Right kidney (tissue), 1 donor: ENCODE measurements at regions not wholly inside any gene's neighbourhood (a gene's known extent, or its start where the extent isn't known, plus 50 kb on each side); places are given as distances from the start of the nearest gene placed in this dataset.
"Not testable (repeated sequence)": the region's sequence is repeated elsewhere in the genome, so short reads cannot be mapped to it uniquely, and the experiment has no call there.

Experiments
- DNase-seq: peaks from one replicate; pipeline ENCODE4 v3.0.0-alpha.2; 2016

GRCh38 chr4:12679217-12679616 lies 804.9 kb downstream of the RAB28 start:
- no peak for DNase-seq

DNA sequence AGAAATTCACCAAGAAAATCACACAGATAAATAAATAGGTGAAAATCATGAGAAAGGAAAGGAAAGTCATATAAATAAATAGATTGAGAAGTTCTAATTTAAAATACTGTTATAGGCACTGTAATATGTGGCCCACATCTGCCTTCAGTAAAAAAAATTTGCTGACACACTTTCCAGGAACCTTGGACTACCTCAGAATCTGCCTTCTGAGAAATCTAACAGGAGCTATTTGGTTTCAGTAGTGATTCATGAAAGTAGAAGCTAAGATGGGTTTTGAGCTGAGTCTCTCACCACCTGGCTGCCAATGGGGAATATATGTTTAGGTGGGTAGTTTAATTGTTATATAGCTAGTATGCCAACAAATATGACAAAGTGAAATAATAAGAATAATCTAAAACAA lies 810.0 kb downstream of the RAB28 start:
- DNase-seq, result no peak

DNA sequence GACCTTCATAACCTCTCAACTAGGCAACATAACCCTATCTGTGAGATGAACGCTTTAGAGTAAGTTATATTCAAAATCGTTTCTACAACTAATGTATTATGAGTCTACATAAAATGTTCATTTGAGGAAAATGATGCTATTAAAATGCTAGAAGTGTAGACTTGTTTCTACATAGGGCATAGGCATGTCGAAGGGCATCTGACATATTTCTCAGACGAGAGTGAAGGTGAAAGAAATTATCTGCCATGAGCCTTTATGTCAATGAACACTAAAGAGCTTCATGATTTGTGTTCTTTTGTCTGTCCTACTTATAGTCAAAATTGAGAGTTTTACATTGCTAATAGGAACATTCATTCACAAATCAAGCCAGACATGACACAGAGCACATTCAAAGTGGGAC lies 811.8 kb downstream of the RAB28 start:
- no peak for DNase-seq

DNA sequence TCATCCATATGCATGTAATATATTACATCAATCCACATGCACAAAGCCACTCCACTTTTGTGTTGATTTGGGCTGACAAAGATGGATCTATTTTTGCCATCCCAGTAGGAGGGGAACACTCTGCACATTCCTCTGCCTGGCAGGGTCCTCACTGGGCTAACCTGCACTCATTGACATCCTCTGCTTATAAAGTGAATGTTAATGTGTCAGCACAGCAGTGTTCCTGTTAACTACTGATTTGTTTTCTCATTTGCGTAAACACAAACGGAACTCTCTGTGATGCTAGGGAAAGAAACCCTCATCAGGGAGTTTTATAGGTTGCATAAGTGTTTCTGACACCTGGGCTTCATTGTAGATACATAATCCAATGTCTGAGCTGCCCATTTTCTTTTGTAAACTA lies 826.0 kb downstream of the RAB28 start:
- no peak for DNase-seq

GRCh38 chr4:12651876-12652275 lies 832.3 kb downstream of the RAB28 start:
- no peak for DNase-seq

DNA sequence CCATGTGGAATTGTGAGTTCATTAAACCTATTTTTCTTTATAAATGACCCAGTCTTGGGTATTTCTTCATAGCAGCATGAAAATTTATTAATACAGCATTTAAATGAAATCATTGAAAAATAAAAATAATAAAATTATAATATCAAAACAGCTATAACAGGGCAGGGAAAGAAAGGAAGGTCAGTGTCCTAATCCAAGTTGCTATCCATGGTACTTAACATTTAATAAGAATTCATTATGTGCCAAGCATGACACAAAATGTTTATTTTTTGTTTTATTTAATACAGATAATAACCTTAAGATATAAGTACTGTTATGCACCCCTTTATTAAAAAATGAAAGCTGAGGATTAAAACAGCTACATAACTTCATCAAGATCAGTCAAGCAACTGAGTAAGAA lies 838.4 kb downstream of the RAB28 start:
- DNase-seq, result no peak

- no peak for DNase-seq
These were observed 839.9 kb downstream of the RAB28 start for GRCh38 chr4:12644261-12644660.

DNA sequence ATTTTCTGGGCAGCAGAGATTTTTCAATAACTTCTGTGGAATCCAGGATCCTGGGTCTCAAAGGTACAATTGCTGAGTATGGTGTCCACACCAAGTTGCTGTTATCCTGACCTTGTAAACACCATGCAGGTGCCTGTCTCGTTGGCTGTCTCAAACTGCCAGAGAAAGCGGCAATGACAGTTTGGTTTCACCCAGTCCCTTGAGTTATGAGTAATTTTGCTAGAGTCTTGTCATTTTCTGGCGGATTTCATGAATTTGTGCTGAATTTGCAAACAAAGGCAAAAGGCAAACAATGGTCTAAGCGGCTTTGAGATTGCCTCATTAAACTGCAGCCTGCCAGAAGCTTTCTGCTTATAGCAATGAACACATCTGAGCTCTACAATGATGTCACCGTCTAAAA lies 847.9 kb downstream of the RAB28 start:
- DNase-seq, result no peak

GRCh38 chr4:12635629-12636028 lies 848.5 kb downstream of the RAB28 start:
- DNase-seq, result no peak

GRCh38 chr4:12633053-12633651 lies 851.0 kb downstream of the RAB28 start:
- peak; percentile 33 for DNase-seq

DNA sequence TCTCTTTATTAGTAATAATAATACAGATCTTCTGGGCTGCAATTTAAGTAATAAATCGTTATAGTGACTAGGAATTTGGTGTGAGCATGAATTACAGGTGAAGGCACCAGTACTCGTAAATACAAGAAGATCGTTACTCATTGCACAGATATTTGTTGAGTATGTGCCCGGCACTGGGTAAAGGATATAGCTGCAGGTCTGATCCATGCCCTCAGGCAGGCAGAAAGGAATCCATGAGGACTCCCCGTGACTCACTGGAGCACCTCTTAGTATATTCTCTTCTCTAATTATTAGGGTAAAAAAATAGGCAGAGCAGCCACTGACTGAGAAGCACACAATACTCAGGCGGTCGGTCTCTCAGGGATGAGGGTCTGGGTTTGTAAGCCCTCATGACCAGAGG lies 868.3 kb downstream of the RAB28 start:
- DNase-seq, result no peak

DNA sequence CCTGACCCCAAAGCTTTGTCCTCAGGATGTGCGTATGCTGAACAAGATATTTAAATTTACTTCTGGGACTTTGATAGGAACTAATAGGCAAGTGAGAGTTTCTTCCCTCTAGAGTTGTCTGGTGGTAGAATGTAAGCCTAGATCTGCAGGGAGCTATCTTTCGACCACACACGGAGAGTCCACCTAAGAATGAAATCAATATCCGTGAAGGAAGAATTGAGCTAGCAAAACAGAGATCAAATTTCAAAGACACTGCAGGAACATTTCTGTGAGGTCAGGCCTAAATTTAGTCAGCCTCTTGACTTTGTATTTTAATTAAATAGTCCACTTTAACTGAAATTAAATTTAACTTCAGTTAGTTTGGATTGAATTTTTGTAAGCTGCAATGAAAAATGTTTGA lies 871.3 kb downstream of the RAB28 start:
- DNase-seq, result no peak

GRCh38 chr4:12609212-12609875 lies 874.8 kb downstream of the RAB28 start:
- DNase-seq, result not testable (repeated sequence)

GRCh38 chr4:12595986-12596385 lies 888.2 kb downstream of the RAB28 start:
- no peak for DNase-seq

DNA sequence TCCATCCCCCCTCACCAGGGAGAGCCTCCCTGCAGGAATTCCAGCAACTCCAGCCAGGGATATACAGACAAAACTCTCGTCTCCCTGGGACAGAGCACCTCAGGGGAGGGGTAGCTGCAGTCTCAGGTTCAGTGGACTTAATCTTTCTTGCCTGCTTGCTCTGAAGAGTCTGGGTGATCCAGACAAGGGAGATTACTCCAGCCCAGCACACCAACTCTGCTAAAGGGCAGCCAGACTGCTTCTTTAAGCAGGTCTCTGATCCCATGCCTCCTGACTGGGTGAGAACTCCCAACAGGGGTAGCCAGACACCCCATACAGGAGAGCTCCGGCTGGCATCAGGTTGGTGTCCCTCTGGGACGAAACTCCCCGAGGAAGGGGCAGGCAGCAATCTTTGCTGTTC lies 888.7 kb downstream of the RAB28 start:
- DNase-seq, result no peak

- DNase-seq, result no peak
These were observed 895.6 kb downstream of the RAB28 start for GRCh38 chr4:12588582-12588981.

- no peak for DNase-seq
These were observed 897.7 kb downstream of the RAB28 start for GRCh38 chr4:12586242-12587006.

DNA sequence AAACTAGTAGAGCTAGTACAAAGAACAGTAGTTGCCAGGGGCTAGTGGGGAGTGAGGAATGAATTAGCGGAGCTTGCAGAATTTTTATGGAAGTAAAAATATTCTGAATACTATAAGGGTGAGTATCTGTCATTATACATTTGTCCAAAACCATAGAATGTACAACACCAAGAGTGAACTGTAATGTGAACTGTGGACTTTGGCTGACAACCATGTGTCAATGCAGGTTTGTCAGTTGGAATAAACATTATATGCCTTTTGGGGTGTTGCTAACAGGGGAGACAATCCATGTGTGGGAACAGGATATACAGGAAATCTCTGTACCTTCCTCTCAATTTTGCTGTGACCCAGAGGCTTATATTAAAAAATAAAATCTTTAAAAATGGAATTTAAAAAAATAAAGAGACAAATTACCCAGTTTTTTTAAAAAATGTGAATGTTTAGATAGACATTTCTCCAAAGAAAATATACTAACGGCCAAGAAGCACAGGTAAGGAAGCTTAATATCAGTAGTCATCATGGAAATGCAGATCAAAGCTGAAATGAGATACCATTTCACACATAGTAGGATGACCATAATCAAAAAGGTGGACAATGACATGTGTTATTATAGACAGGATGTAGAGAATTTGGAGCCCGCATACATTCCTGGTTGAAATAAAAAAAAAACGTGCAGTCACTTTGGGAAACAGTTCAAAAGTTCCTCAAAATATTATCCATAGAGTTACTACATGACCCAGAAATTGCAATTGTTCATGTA lies 899.8 kb downstream of the RAB28 start:
- no peak for DNase-seq

- no peak for DNase-seq
These were observed 900.9 kb downstream of the RAB28 start for GRCh38 chr4:12583275-12583674.

GRCh38 chr4:12580787-12581186 lies 903.4 kb downstream of the RAB28 start:
- DNase-seq, result no peak

GRCh38 chr4:12579172-12579571 lies 905.0 kb downstream of the RAB28 start:
- DNase-seq, result no peak

GRCh38 chr4:12576409-12576808 lies 907.7 kb downstream of the RAB28 start:
- no peak for DNase-seq

DNA sequence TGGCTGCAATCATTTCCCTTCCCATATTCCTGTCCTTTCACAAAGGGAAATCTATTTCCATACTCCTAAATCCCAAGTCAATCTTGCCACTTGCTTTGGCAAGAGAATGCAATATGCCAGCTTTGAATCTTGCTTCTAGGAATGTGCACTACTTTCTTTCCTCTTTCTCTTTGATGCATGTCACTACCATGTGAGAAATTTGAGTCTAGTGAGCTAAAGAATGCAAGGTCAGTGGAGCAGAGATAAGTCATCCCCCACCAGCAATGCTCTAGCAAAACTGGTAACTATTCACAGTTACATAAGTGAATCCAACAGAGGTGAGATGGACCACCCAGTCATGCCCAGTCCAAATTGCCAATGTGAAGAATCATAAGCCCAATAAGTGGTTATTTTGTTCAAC lies 910.4 kb downstream of the RAB28 start:
- DNase-seq, result no peak
